BJ (cell line): ENCODE measurements at regions not wholly inside any gene's neighbourhood (a gene's known extent, or its start where the extent isn't known, plus 50 kb on each side); places are given as distances from the start of the nearest gene placed in this dataset.

Source experiments
- CTCF ChIA-PET: fragments of 350-600 bp; formaldehyde crosslinking; extraction: SDS; loops from one replicate; lab custom pipeline; 2021; ENCODE audit warnings: antibody characterized with exemption, inconsistent platforms; lab: Yijun Ruan, JAX
- POLR2A ChIA-PET: fragments of 300-600 bp; sonication (Branson Sonifier 250); formaldehyde crosslinking; extraction: SDS; loops from one replicate; lab custom pipeline; 2021; ENCODE audit warnings: antibody characterized with exemption; lab: Charles Lee
- DNase-seq: peaks from one replicate; pipeline ENCODE4 v3.0.0-alpha.2; 2011; ENCODE audit warnings: low read depth
- H3K27me3 ChIP-seq: 2 replicates; pipeline ENCODE4 v1.6.0; 2011; ENCODE audit warnings: low read length; ENCODE audit not compliant: control insufficient read depth, insufficient read depth
- H3K36me3 ChIP-seq: 2 replicates; pipeline ENCODE4 v1.5.1; 2011; ENCODE audit warnings: low read length; ENCODE audit not compliant: control insufficient read depth, insufficient read depth
- H3K4me3 ChIP-seq: 2 replicates; pipeline ENCODE4 v1.5.1; 2011; ENCODE audit warnings: low read depth, mild to moderate bottlenecking, control low read depth, low read length
- CTCF ChIP-seq: IDR thresholded peaks from 2 replicates; pipeline ENCODE4 v1.5.1; 2011; ENCODE audit warnings: low read depth, mild to moderate bottlenecking, control low read depth, inconsistent platforms, low read length, moderate library complexity; ENCODE audit not compliant: insufficient read depth

- ChIA-PET CTCF (no interaction called here), POLR2A (no interaction called here)
- no peak for TF ChIP-seq CTCF
- Histone ChIP-seq H3K27me3 (no peaks in the 10 kb centered on the region), H3K36me3 (no peaks in the 10 kb centered on the region), H3K4me3 (no peak overlapping the region)
- no peak for DNase-seq
These were observed 112.4 kb upstream of the ZNF648 start for GRCh38 chr1:182173808-182174512.

GRCh38 chr1:182172699-182173098 lies 111.2 kb upstream of the ZNF648 start:
- POLR2A ChIA-PET: no interaction called here
- no peak for DNase-seq
- CTCF ChIA-PET: interaction anchor here (1.7 kb wide), 1 partner anchor 29 kb away, joined by 4 read pairs; no protein-coding TSS in a partner anchor
- Histone ChIP-seq H3K36me3 (no peaks in the 10 kb centered on the region), H3K4me3 (no peak overlapping the region), H3K27me3 (no peaks in the 10 kb centered on the region)
- TF ChIP-seq CTCF: no peak

- H3K27me3 ChIP-seq: no peaks in the 10 kb centered on the region
- DNase-seq: no peak
- CTCF ChIA-PET: interaction anchor here (1.3 kb wide), 1 partner anchor 10 kb away, joined by 4 read pairs; no protein-coding TSS in a partner anchor
- TF ChIP-seq CTCF: no peak
- no peak overlapping the region for H3K4me3 ChIP-seq
- H3K36me3 ChIP-seq: no peaks in the 10 kb centered on the region
- POLR2A ChIA-PET: no interaction called here
These were observed 109.5 kb upstream of the ZNF648 start for GRCh38 chr1:182170891-182171461.

GRCh38 chr1:182169203-182169602 lies 107.7 kb upstream of the ZNF648 start:
- Histone ChIP-seq H3K36me3 (no peaks in the 10 kb centered on the region), H3K27me3 (no peaks in the 10 kb centered on the region), H3K4me3 (no peak overlapping the region)
- ChIA-PET POLR2A (no interaction called here), CTCF (no interaction called here)
- DNase-seq: no peak
- no peak for TF ChIP-seq CTCF

- H3K27me3 ChIP-seq: no peaks in the 10 kb centered on the region
- H3K4me3 ChIP-seq: no peak overlapping the region
- no peaks in the 10 kb centered on the region for H3K36me3 ChIP-seq
- DNase-seq: no peak
- ChIA-PET CTCF (interaction anchor here (1.4 to 1.9 kb wide), 2 partner anchors 16 to 23 kb away, joined by 4 to 6 read pairs; no protein-coding TSS in a partner anchor), POLR2A (interaction anchor here (0.7 kb wide), 2 partner anchors 23 to 201 kb away, joined by 8 to 13 read pairs; no protein-coding TSS in a partner anchor)
- no peak for TF ChIP-seq CTCF
These were observed 105.2 kb upstream of the ZNF648 start for GRCh38 chr1:182166750-182167149.
